ENCODE measurements at regions not wholly inside any gene's neighbourhood (a gene's known extent, or its start where the extent isn't known, plus 50 kb on each side); places are given as distances from the start of the nearest gene placed in this dataset.

- TF ChIP-seq, protein P1, sequence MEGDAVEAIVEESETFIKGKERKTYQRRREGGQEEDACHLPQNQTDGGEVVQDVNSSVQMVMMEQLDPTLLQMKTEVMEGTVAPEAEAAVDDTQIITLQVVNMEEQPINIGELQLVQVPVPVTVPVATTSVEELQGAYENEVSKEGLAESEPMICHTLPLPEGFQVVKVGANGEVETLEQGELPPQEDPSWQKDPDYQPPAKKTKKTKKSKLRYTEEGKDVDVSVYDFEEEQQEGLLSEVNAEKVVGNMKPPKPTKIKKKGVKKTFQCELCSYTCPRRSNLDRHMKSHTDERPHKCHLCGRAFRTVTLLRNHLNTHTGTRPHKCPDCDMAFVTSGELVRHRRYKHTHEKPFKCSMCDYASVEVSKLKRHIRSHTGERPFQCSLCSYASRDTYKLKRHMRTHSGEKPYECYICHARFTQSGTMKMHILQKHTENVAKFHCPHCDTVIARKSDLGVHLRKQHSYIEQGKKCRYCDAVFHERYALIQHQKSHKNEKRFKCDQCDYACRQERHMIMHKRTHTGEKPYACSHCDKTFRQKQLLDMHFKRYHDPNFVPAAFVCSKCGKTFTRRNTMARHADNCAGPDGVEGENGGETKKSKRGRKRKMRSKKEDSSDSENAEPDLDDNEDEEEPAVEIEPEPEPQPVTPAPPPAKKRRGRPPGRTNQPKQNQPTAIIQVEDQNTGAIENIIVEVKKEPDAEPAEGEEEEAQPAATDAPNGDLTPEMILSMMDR (IDR thresholded peaks at IDR 0.05; ENCODE audit: poor library complexity, severe bottlenecking), result no peak
- TF ChIP-seq, protein P2, sequence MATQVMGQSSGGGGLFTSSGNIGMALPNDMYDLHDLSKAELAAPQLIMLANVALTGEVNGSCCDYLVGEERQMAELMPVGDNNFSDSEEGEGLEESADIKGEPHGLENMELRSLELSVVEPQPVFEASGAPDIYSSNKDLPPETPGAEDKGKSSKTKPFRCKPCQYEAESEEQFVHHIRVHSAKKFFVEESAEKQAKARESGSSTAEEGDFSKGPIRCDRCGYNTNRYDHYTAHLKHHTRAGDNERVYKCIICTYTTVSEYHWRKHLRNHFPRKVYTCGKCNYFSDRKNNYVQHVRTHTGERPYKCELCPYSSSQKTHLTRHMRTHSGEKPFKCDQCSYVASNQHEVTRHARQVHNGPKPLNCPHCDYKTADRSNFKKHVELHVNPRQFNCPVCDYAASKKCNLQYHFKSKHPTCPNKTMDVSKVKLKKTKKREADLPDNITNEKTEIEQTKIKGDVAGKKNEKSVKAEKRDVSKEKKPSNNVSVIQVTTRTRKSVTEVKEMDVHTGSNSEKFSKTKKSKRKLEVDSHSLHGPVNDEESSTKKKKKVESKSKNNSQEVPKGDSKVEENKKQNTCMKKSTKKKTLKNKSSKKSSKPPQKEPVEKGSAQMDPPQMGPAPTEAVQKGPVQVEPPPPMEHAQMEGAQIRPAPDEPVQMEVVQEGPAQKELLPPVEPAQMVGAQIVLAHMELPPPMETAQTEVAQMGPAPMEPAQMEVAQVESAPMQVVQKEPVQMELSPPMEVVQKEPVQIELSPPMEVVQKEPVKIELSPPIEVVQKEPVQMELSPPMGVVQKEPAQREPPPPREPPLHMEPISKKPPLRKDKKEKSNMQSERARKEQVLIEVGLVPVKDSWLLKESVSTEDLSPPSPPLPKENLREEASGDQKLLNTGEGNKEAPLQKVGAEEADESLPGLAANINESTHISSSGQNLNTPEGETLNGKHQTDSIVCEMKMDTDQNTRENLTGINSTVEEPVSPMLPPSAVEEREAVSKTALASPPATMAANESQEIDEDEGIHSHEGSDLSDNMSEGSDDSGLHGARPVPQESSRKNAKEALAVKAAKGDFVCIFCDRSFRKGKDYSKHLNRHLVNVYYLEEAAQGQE (IDR thresholded peaks at IDR 0.05; ENCODE audit: borderline replicate concordance), result no peak
- TF ChIP-seq POLR2AphosphoS5 (IDR thresholded peaks at IDR 0.05) (no peak), EZH2 (IDR thresholded peaks at IDR 0.05; ENCODE audit: borderline replicate concordance, insufficient read depth, low read length, poor library complexity, severe bottlenecking) (no peak), EP300 (conservative IDR thresholded peaks at IDR 0.05; ENCODE audit: poor library complexity, severe bottlenecking) (no peak), MXI1 (conservative IDR thresholded peaks at IDR 0.05; ENCODE audit: poor library complexity, severe bottlenecking) (no peak), TAF1 (IDR thresholded peaks at IDR 0.05; ENCODE audit: low read depth) (no peak), RAD21 (conservative IDR thresholded peaks at IDR 0.05) (no peak)
Measured at GRCh38 chrX:106302304-106302703, 134.2 kb downstream of the PWWP3B start.

Measured in neural cell (in vitro differentiated cells).